Inferior parietal cortex (tissue), 1 donor: ENCODE measurements at regions not wholly inside any gene's neighbourhood (a gene's known extent, or its start where the extent isn't known, plus 50 kb on each side); places are given as distances from the start of the nearest gene placed in this dataset.

Experiments used
- DNase-seq: peaks from one replicate; pipeline ENCODE4 v3.0.0-alpha.2; 2016; ENCODE audit errors: extremely low spot score

- DNase-seq: no peak
Observed at GRCh38 chr3:110210086-110210660, 861.4 kb upstream of the NECTIN3 start.

GRCh38 chr3:110226645-110227044 is 845.0 kb upstream of the NECTIN3 start:
- DNase-seq: no peak

GRCh38 chr3:110227991-110228390 is 843.6 kb upstream of the NECTIN3 start:
- no peak for DNase-seq

- DNase-seq: no peak
Observed at GRCh38 chr3:110234831-110235230, 836.8 kb upstream of the NECTIN3 start.

- no peak for DNase-seq
Observed at GRCh38 chr3:110236976-110237610, 834.5 kb upstream of the NECTIN3 start.

GRCh38 chr3:110243081-110243480 is 828.5 kb upstream of the NECTIN3 start:
- no peak for DNase-seq

- DNase-seq: no peak
Observed at GRCh38 chr3:110246796-110247376, 824.7 kb upstream of the NECTIN3 start.

DNA sequence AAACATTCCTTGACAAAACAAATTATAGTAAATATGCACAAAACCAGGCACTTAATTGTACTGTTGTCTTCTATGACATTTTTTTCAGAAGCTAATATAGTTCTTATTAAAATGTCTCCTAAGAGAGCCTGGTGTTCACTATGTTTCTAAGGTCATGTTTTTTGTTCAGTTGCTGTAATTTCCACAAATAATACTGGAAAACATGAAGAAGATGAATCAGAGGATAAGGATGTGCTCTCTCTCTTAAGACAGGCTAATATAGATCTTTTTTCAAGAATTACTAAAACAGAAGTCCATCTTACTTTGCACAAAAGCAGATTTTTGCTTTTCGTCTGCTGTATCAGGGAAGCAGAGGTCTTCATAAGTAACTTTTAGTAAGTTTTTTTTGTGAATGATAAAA is 823.0 kb upstream of the NECTIN3 start:
- no peak for DNase-seq

DNA sequence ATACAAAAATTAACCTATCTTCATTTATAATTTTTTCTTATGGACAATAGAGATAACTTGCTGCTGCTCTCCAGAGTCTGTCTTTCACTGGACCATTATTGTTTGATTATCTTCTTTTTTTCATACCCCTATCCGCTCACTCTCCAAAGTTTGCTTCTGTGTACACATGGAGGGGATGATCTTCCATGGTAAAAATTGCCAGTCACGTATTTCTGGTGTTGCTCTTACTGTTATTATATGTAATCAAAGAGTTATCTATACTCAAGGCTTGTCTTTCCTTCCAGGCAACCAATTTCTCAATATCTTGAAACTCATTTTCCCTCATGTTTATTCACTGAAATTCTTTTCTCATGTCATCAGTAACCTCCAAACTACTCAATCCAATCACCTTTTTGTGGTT is 817.8 kb upstream of the NECTIN3 start:
- DNase-seq: no peak

DNA sequence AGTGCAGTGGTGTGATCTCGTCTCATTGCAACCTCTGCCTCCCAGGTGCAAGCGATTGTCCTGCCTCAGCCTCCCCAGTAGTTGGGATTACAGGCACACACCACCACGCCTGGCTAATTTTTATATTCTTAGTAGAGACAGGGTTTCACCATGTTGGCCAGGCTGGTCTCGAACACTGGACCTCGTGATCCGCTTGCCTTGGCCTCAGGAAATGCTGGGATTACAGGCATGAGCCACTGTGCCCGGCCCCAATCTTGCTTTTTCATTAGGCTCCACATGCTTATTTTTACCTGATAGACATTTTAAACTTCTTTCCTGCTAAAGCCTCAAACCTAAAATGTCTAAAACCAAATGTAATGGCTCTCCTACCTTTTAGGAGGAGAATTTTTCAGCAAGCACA is 817.0 kb upstream of the NECTIN3 start:
- DNase-seq: no peak

GRCh38 chr3:110261141-110261540 is 810.5 kb upstream of the NECTIN3 start:
- DNase-seq: no peak

GRCh38 chr3:110262896-110263295 is 808.7 kb upstream of the NECTIN3 start:
- no peak for DNase-seq

- no peak for DNase-seq
Observed at GRCh38 chr3:110265302-110265701, 806.3 kb upstream of the NECTIN3 start.

- no peak for DNase-seq
Observed at GRCh38 chr3:110267304-110267845, 804.2 kb upstream of the NECTIN3 start.

- DNase-seq: no peak
Observed at GRCh38 chr3:110272525-110272924, 799.1 kb upstream of the NECTIN3 start.

DNA sequence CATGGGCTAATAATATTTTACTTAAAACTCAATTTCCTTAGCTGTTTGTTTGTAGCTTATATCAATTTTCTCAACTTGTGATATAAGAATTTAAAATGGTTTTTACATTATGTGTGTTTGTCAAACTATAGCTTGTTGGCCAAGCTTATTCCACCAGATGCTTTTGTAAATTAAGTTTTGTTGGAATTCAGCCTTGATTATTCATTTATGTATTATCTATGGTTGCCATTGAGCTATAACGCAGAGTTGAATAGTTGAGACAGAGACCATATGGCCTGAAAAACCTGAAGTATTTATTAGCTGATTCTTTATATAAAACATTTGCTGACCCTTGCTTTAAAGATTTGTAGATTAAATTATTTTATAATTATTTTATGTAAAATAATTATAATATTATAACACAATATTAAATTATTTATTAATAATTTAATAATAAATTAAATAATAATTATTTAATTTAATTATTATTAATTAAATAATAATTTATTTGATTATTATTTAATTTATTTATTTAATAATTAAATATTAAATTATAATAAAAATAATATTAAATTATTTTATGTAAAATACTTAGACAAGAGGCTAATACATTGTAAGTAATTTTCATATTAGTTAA is 779.6 kb upstream of the NECTIN3 start:
- DNase-seq: no peak

GRCh38 chr3:110293660-110294059 is 778.0 kb upstream of the NECTIN3 start:
- DNase-seq: no peak

DNA sequence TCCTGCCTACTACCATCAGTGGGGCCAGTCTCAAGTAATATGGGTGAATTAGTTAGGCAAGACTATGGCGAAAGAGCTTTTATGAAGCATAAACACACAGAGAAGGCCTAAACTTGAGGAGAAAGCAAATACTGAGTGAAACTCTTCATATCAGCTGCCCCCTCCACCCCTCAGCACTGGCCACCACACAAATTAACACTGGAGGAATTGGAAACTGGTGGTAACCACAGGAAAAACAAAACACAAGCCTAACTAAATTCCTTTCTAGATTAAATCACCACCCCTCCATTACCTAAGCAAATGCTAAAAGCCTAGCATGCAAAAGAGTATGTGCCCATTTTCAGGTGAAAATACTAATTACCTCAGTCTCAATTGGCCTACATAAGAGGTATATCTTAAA is 774.7 kb upstream of the NECTIN3 start:
- DNase-seq: no peak

DNA sequence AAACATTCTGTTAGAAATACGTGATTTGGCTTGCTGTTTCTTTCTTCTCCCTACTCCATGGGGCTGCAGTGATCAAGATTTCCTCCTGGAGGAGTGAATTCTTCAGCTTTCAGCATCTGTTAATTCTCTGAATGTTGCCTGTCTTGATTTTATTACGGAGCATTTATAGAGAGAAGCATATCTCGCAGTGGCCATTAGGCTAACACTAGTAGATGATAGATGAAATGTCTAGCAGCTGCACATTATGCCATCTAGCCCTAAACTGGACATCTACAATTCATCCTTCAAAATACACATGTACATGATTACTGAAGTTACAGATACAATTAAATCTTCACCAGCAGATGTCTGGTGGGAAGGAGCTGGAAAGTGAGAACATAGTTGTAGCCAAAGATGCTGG is 769.8 kb upstream of the NECTIN3 start:
- no peak for DNase-seq

DNA sequence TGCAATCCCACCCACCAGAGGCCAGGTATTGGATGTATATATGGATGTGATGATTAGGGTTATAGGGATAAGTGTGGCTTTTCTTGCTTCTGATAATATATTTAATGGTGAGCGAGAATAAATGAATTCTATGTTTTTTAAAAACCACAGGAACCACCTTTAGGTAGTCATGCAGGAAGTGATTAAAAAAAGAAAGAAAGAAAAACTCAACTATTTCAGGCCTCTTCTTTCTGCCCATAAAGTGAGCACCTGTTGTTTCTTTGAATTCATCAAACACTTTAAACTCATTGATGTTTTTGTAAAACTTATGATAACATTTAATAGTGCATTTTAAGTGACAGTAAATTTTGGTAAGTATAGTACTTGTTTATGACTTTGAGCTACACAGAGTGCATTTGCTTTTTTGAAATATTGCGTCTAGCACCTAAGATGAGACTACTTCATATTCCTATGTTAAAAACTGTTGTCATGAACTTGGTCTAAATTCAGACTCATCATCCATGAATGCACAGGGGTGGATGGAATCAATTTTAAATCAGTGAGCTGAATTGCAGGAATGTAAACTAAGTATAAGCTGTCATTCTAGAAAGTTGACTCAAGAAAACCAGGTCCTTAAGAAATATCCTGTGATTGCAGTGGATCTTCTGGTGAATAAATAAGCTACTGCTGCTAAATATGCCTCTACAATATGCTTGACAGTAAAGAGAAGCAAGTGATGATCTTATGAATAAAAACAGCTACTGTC is 764.4 kb upstream of the NECTIN3 start:
- DNase-seq: no peak

DNA sequence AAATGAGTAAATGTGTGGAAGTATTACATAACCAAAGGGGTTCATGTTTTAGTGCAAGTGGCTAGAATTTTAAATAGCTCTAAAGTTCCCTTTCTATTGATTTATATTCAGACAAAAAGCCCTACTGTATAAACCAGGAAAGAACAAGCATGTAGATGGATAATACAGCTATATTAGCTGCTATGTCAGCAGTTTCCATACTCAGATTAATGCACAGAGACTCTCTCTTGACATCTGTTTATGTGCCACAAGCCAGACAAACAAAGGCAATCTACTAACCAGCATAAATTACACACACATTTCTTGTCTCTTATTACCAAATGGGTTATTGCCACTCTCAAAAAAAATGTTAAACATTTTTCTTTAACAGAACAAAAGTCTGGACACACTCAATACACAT is 760.1 kb upstream of the NECTIN3 start:
- DNase-seq: no peak

- peak; percentile 73 for DNase-seq
Observed at GRCh38 chr3:110314512-110315114, 757.0 kb upstream of the NECTIN3 start.
